IMR-90 (cell line): ENCODE measurements at regions not wholly inside any gene's neighbourhood (a gene's known extent, or its start where the extent isn't known, plus 50 kb on each side); places are given as distances from the start of the nearest gene placed in this dataset.

ENCODE experiments used
- ATAC-seq: fragments of 200-7000 bp; cut with Tn5 transposase; 2 replicates; pipeline ENCODE4 v1.9.1; 2020; ENCODE audit warnings: low read depth, mild to moderate bottlenecking, moderate library complexity
- BruUV-seq: library from RNA; stranded (reverse); fragments of 400-500 nt; replicated peaks from 2 replicates; lab custom pipeline; 2021; lab: Mats Ljungman, UMichigan
- CTCF ChIA-PET: fragments of 300-600 bp; formaldehyde crosslinking; extraction: SDS; loops from one replicate; lab custom pipeline; 2021; ENCODE audit warnings: antibody characterized with exemption; lab: Yijun Ruan, JAX
- POLR2A ChIA-PET: fragments of 300-600 bp; sonication (Branson Sonifier 250); formaldehyde crosslinking; loops from one replicate; lab custom pipeline; 2022; ENCODE audit warnings: antibody characterized with exemption; ENCODE audit not compliant: unreplicated experiment; lab: Charles Lee
- DNase-seq: peaks from one replicate; pipeline ENCODE4 v3.0.0; 2013
- H2AFZ ChIP-seq: replicated peaks from 2 replicates; pipeline ENCODE3; 2013; ENCODE audit warnings: low read length, mild to moderate bottlenecking; ENCODE audit not compliant: poor library complexity
- H2AK5ac ChIP-seq: 2 replicates; pipeline ENCODE4 v1.6.1; 2013; ENCODE audit warnings: low read depth, low read length, inconsistent platforms
- H2AK9ac ChIP-seq: replicated peaks from 2 replicates; pipeline ENCODE3; 2013; ENCODE audit warnings: mild to moderate bottlenecking, low read depth, low read length, moderate library complexity; ENCODE audit not compliant: poor library complexity
- H2BK120ac ChIP-seq: 2 replicates; pipeline ENCODE4 v1.6.1; 2013; ENCODE audit warnings: low read depth, low read length, inconsistent platforms
- H2BK15ac ChIP-seq: 3 replicates; pipeline ENCODE4 v1.6.1; 2013; ENCODE audit warnings: low read depth, low read length, inconsistent platforms
- H2BK20ac ChIP-seq: 2 replicates; pipeline ENCODE4 v1.6.1; 2013; ENCODE audit warnings: low read depth, mild to moderate bottlenecking, inconsistent platforms, low read length, moderate library complexity
- H2BK5ac ChIP-seq: 2 replicates; pipeline ENCODE4 v1.6.1; 2013; ENCODE audit warnings: mild to moderate bottlenecking, low read depth, low read length, inconsistent platforms; ENCODE audit not compliant: poor library complexity, severe bottlenecking
- H3K14ac ChIP-seq: replicated peaks from 2 replicates; pipeline ENCODE4 v1.6.1; 2013; ENCODE audit warnings: low read depth, low read length, inconsistent platforms
- H3K18ac ChIP-seq: 2 replicates; pipeline ENCODE4 v1.6.1; 2013; ENCODE audit warnings: low read depth, low read length, control low read depth
- H3K23ac ChIP-seq: 2 replicates; pipeline ENCODE4 v1.6.1; 2013; ENCODE audit warnings: low read depth, low read length, inconsistent platforms
- H3K27ac ChIP-seq: 2 replicates; pipeline ENCODE4 v1.5.1; 2013; ENCODE audit warnings: mild to moderate bottlenecking, control low read depth, low read length; ENCODE audit not compliant: insufficient read depth
- H3K27me3 ChIP-seq: 2 replicates; pipeline ENCODE4 v1.6.1; 2013; ENCODE audit warnings: low read length; ENCODE audit not compliant: control insufficient read depth, insufficient read depth
- H3K36me3 ChIP-seq: 2 replicates; pipeline ENCODE4 v1.6.1; 2013; ENCODE audit warnings: low read length, mixed read lengths; ENCODE audit not compliant: control insufficient read depth, insufficient read depth
- H3K4ac ChIP-seq: 2 replicates; pipeline ENCODE4 v1.6.1; 2013; ENCODE audit warnings: low read depth, low read length, inconsistent platforms
- H3K4me1 ChIP-seq: 2 replicates; pipeline ENCODE4 v1.6.1; 2013; ENCODE audit warnings: low read length, mixed read lengths; ENCODE audit not compliant: control insufficient read depth, insufficient read depth
- H3K4me2 ChIP-seq: 2 replicates; pipeline ENCODE4 v1.6.1; 2013; ENCODE audit warnings: low read depth, mild to moderate bottlenecking, control low read depth, low read length, moderate library complexity
- H3K4me3 ChIP-seq: 2 replicates; pipeline ENCODE4 v1.5.1; 2013; ENCODE audit warnings: low read depth, mild to moderate bottlenecking, control low read depth, low read length, moderate library complexity; ENCODE audit not compliant: insufficient read depth
- H3K56ac ChIP-seq: 2 replicates; pipeline ENCODE4 v1.6.1; 2013; ENCODE audit warnings: low read length, inconsistent platforms; ENCODE audit not compliant: insufficient read depth; ENCODE audit errors: extremely low read depth
- H3K79me1 ChIP-seq, 2 experiments: 2 replicates each; pipeline ENCODE4 v1.6.1; 2013; ENCODE audit warnings: low read length in 2 of 2, inconsistent platforms in 1 of 2, low read depth in 1 of 2
- H3K9ac ChIP-seq: 2 replicates; pipeline ENCODE4 v1.6.1; 2013; ENCODE audit warnings: low read depth, low read length, control low read depth
- H3K9me1 ChIP-seq: 2 replicates; pipeline ENCODE4 v1.6.1; 2013; ENCODE audit warnings: low read length, inconsistent platforms; ENCODE audit not compliant: insufficient read depth
- H3K9me3 ChIP-seq: 2 replicates; pipeline ENCODE4 v1.6.1; 2013; ENCODE audit warnings: low read length; ENCODE audit not compliant: control insufficient read depth, insufficient read depth
- H4K20me1 ChIP-seq: 2 replicates; pipeline ENCODE4 v1.6.1; 2013; ENCODE audit warnings: low read length, inconsistent platforms; ENCODE audit not compliant: insufficient read depth
- H4K5ac ChIP-seq: 2 replicates; pipeline ENCODE4 v1.6.1; 2013; ENCODE audit warnings: mild to moderate bottlenecking, low read depth, low read length, control low read depth
- H4K8ac ChIP-seq, 2 experiments: 2 replicates each; pipeline ENCODE4 v1.6.1; 2013; ENCODE audit warnings: low read depth in 2 of 2, low read length in 2 of 2, control low read depth in 1 of 2, inconsistent platforms in 1 of 2
- H4K91ac ChIP-seq: 2 replicates; pipeline ENCODE4 v1.6.1; 2013; ENCODE audit warnings: low read depth, low read length, inconsistent platforms; ENCODE audit not compliant: insufficient read depth
- BHLHE40 ChIP-seq: fragments of 150-350 bp; IDR thresholded peaks from 2 replicates; pipeline ENCODE4 v1.6.1; 2016; ENCODE audit warnings: mild to moderate bottlenecking, low read depth, low read length
- CEBPB ChIP-seq: IDR thresholded peaks from 2 replicates; pipeline ENCODE4 v1.6.1; 2012; ENCODE audit warnings: low read depth, low read length, improper control_type of control experiment
- CHD1 ChIP-seq: IDR thresholded peaks from 2 replicates; pipeline ENCODE4 v1.6.1; 2012; ENCODE audit warnings: low read depth, low read length, improper control_type of control experiment
- CTCF ChIP-seq: conservative IDR thresholded peaks from 2 replicates; pipeline ENCODE4 v1.5.1; 2012; ENCODE audit warnings: mild to moderate bottlenecking, low read depth, low read length, improper control_type of control experiment
- FOS ChIP-seq: fragments of 150-350 bp; IDR thresholded peaks from 2 replicates; pipeline ENCODE4 v1.6.1; 2016; ENCODE audit warnings: low read depth, low read length
- MAFK ChIP-seq: IDR thresholded peaks from 2 replicates; pipeline ENCODE4 v1.6.1; 2012; ENCODE audit warnings: low read depth, low read length, improper control_type of control experiment
- MAZ ChIP-seq: IDR thresholded peaks from 2 replicates; pipeline ENCODE4 v1.6.1; 2012; ENCODE audit warnings: low read depth, mild to moderate bottlenecking, low read length, improper control_type of control experiment, moderate library complexity, borderline replicate concordance
- MXI1 ChIP-seq: IDR thresholded peaks from 2 replicates; pipeline ENCODE4 v1.6.1; 2012; ENCODE audit warnings: low read depth, mild to moderate bottlenecking, low read length, moderate library complexity, borderline replicate concordance
- NFE2L2 ChIP-seq: fragments of 150-350 bp; IDR thresholded peaks from 2 replicates; pipeline ENCODE4 v1.6.1; 2016; ENCODE audit warnings: low read depth, mild to moderate bottlenecking, low read length
- POLR2A ChIP-seq: IDR thresholded peaks from 2 replicates; pipeline ENCODE4 v1.6.1; 2012; ENCODE audit warnings: mild to moderate bottlenecking, low read depth, low read length
- RAD21 ChIP-seq: IDR thresholded peaks from 2 replicates; pipeline ENCODE4 v1.6.1; 2012; ENCODE audit warnings: low read length, improper control_type of control experiment
- RCOR1 ChIP-seq: IDR thresholded peaks from 2 replicates; pipeline ENCODE4 v1.6.1; 2012; ENCODE audit warnings: mild to moderate bottlenecking, low read length, improper control_type of control experiment; ENCODE audit not compliant: insufficient replicate concordance
- RFX5 ChIP-seq: IDR thresholded peaks from 2 replicates; pipeline ENCODE4 v1.8.0; 2012; ENCODE audit warnings: low read depth, mild to moderate bottlenecking, low read length, moderate library complexity
- SMC3 ChIP-seq: fragments of 150-350 bp; IDR thresholded peaks from 2 replicates; pipeline ENCODE4 v1.6.1; 2016; ENCODE audit warnings: low read depth, mild to moderate bottlenecking, antibody characterized with exemption, low read length, moderate library complexity
- USF2 ChIP-seq: fragments of 150-350 bp; IDR thresholded peaks from 2 replicates; pipeline ENCODE4 v1.6.1; 2017; ENCODE audit warnings: mild to moderate bottlenecking, antibody characterized with exemption, low read length, low read depth
- WGBS, 2 experiments: methylation state at CpG; one replicate each; pipeline versions ENCODE4 v1.1.5 to v1.1.7; 2013; ENCODE audit warnings: missing lambda C conversion rate in 2 of 2; ENCODE audit not compliant: insufficient read length in 1 of 2; ENCODE audit errors: extremely low coverage in 2 of 2; 5-methylcytosine and 5-hydroxymethylcytosine counted together
- dilution Hi-C: fragments of 300-500 bp; cut with HindIII; formaldehyde crosslinking; loops from one replicate; pipeline ENCODE4 v1.14.3; 2018; ENCODE audit warnings: low sequenced_read_pairs; ENCODE audit not compliant: unreplicated experiment
- in situ Hi-C: fragments of 300-500 bp; cut with MboI; formaldehyde crosslinking; loops from 3 replicates; pipeline ENCODE4 v1.14.3; 2019; ENCODE audit warnings: low sequenced_read_pairs, inconsistent platforms, mixed read lengths
- intact Hi-C: fragments of 100-400 bp; cut with micrococcal nuclease; formaldehyde crosslinking; loops from 2 replicates; pipeline ENCODE4 v1.10.0; 2022

DNA sequence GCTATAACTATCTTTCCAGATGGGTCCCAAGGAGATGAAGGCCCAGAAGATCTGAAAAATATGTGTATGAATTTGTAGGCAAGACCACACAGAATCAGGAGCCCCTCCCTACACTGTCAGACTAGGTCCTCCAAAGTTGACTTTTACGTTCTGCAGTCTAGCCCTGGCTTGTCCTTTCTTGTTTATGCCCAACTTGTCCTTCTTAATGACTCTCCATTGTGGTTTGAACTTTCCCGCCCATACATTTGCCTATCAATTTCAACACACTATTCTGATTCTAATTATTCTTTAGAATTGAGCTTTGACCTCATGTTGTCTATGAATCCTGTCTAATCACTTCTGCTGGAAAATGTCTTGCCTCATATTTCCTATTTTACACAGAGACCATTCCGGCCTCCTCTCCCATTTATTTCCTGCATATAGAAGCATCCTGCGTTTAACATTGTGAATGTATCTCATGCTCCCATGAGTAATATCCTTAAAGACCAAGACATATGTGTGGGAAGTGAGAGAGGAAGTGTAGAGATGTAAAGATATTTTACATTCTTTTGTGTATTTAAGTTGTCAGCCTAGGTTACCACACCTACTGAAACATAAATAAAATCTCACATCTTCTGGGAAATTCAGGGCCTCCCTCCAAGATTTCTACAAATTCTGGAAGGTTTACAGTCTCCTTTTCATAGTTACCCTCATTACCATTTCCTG lies 348.3 kb downstream of the BCKDHB start:
- DNase-seq (peak; percentile 38), ATAC-seq (no peak)
- Histone ChIP-seq H3K27me3 (no peaks in the 10 kb centered on the region), H3K9me3 (no peaks in the 10 kb centered on the region), H2AK9ac (no peak overlapping the region), H4K5ac (no peak overlapping the region; the same call in 1 of the 2 replicates), H2BK120ac (peak overlapping the region; percentile 22), H3K79me1 (no peaks in the 10 kb centered on the region), H4K20me1 (no peaks in the 10 kb centered on the region), H2BK15ac (peak overlapping the region; percentile 9; the same call in 1 of the 3 replicates), H3K9me1 (peaks cover 10% of the 10 kb centered on the region; the same call in 1 of the 2 replicates), H3K18ac (peak overlapping the region; percentile 33; the same call in 1 of the 2 replicates), H3K14ac (peak overlapping the region; percentile 28; the same call in 1 of the 2 replicates), H3K23ac (no peak overlapping the region), H3K4me3 (no peak overlapping the region), H3K36me3 (no peaks in the 10 kb centered on the region), H3K4ac (peak overlapping the region; percentile 7), H3K4me1 (peaks cover 6% of the 10 kb centered on the region), H2BK20ac (peak overlapping the region; percentile 34), H3K9ac (no peak overlapping the region), H4K8ac (peak overlapping the region in 1 of 2 experiments; percentile 63; a peak in 1 of 4 replicates), H4K91ac (peak overlapping the region; percentile 27; the same call in 1 of the 2 replicates), H2BK5ac (peak overlapping the region; percentile 32), H3K27ac (no peak overlapping the region), H2AK5ac (peak overlapping the region; percentile 6; the same call in 1 of the 2 replicates), H3K56ac (no peak overlapping the region), H2AFZ (no peak overlapping the region), H3K4me2 (no peak overlapping the region)
- dilution Hi-C loops (no loop called here), in situ Hi-C loops (no loop called here), intact Hi-C loops (no loop called here)
- ChIA-PET POLR2A (no interaction called here), CTCF (no interaction called here)
- BruUV-seq = no TSS peak
- no CpG with 5 or more reads among the region's 4 CpGs for WGBS, 2 experiments
- TF ChIP-seq CEBPB (no peak), MAZ (no peak), RAD21 (no peak), POLR2A (no peak), USF2 (no peak), MAFK (no peak), NFE2L2 (no peak), CTCF (no peak), RCOR1 (no peak), RFX5 (no peak), BHLHE40 (no peak), FOS (no peak), CHD1 (no peak), MXI1 (no peak), SMC3 (no peak)
